Fibroblast of skin of right quadriceps (primary cell): ENCODE measurements at regions not wholly inside any gene's neighbourhood (a gene's known extent, or its start where the extent isn't known, plus 50 kb on each side); places are given as distances from the start of the nearest gene placed in this dataset.
"Not testable (repeated sequence)": the region's sequence is repeated elsewhere in the genome, so short reads cannot be mapped to it uniquely, and the experiment has no call there.

Experiments used
- DNase-seq: peaks from one replicate; pipeline ENCODE4 v3.0.0-alpha.2; 2013

DNA sequence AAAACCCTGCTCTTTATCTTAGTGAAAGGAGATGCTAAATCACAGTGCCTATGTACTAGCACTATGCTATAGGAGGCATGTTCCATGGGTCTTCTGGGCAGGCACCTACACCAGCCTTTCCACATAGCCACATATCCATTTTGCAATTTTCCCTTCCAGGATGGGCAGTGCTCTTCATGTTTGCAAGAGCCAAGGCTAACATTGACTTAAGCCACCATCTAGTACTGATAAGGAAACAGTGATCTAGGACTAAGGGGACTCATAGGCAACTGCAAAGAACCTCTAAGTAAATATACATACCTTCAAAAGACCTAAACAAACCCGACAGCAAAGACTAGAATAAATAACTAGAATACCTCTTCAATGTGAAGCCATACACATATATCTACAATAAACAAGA, 919.7 kb upstream of the GYPC start:
- DNase-seq = no peak

GRCh38 chr2:125745514-125745913, 910.4 kb upstream of the GYPC start:
- no peak for DNase-seq

DNA sequence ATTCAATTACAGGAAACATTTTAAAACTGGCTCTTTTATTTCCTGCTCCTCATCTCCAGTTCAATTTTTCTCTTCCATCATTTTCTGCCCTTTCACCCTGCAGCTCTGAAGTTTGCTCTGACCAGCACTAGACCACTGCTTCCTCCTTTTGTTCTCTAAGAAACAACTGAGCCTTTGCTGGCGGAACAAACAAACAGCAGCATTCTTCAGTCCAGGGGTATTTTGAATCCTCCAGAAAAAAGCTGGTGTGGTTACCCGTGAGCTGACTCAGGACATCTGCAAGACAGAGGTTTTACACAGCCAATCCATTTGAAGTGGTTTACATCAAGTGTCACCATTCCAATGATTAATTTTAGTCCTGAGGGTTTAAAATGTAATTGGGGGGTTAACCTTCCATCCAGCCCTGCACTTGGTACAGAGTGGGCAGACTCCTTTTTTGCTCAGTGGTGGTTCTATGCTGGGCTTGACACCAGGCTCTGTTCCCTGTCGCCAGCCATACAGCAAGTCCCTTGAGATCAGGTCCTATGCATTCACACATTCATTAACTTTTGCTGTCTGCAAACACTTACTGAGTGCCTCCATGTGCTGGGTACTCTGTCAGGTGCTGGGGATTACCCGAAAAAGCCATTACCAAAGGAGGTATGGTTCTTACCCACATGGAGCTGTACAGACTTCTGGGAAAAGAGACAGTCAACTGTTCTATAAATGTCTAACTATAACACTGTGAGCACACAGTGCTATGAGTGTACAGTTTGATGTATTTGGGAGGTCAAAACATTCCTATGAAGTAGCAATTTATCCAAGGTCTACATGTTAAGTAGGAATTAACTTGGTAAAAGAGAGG, 909.4 kb upstream of the GYPC start:
- no peak for DNase-seq

- no peak for DNase-seq
Measured at GRCh38 chr2:125747165-125747425, 908.9 kb upstream of the GYPC start.

DNA sequence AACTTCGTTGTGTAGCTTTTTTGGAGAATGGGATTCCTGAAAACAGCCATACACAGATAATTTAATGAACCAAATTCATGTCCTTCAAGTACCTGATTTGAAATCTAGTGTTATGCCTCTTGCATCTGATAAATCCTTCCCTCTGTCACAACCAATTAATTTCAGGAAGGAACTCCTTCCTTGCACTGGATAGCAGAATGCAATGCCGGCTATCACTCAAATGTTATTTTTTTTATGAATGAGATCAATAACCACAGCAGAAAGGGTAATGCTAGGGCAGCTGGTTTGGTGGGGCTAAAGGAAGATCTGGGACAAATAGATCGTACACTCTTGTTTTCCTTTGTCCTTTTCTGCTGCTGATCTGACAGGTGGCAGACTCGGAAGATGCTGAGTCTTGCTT, 899.5 kb upstream of the GYPC start:
- no peak for DNase-seq

DNA sequence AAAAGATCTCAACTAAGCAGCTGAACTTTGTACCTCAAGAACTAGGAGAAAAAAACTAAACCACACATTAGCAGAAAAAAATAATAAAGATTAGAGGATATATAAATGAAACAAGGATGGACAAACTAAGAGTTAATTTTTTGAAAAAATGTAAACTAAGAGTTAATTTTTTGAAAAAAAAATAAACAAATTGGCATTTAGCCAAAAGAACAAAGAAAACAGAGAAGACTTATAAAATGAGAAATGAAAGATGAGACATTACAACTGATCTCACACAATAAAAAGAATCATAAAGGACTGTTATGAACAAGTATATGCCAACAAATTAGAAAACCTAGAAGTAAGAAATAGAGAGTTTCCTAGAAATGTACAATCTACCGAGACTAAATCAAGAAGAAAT, 859.2 kb upstream of the GYPC start:
- no peak for DNase-seq

DNA sequence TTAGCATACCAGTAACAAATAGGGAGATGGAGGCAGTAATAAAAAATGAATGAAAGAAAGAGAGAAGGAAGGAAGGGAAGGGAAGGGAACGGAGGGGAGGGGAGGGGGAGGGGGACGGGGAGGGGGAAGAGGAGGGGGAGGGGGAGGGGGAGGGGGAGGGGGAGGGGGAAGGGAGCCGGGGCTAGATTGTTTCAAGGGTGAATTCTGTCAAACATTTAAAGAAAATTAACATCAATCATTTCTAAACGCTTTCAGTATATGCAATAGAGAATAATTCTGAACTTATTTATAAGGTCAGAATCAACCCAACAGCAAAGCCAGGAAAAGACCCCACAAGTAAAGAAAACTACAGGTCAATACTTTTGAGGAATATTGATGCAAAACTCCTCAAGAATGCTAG, 858.8 kb upstream of the GYPC start:
- no peak for DNase-seq

- DNase-seq = no peak
Measured at GRCh38 chr2:125822746-125823145, 833.2 kb upstream of the GYPC start.

GRCh38 chr2:125825781-125826180, 830.2 kb upstream of the GYPC start:
- DNase-seq = not testable (repeated sequence)

DNA sequence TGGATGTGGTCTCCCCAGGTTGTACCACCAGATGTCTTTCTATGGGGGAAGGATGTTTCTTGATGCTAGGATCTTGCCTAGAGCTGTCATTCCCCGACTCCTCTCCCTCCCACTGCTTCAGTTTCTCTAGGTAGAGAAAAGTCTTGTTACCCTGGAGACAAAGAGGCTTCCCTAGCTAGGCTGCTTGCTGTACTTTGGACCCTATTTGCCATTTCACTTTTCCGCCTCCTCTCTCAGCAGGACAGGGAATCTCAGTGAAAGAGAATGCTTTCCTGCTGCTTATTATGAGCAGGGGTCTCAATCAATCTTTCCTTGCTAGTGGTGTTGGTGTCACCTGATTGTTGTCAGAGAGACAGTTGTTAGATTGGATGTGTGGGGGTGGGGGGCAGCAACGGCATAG, 818.8 kb upstream of the GYPC start:
- no peak for DNase-seq

DNA sequence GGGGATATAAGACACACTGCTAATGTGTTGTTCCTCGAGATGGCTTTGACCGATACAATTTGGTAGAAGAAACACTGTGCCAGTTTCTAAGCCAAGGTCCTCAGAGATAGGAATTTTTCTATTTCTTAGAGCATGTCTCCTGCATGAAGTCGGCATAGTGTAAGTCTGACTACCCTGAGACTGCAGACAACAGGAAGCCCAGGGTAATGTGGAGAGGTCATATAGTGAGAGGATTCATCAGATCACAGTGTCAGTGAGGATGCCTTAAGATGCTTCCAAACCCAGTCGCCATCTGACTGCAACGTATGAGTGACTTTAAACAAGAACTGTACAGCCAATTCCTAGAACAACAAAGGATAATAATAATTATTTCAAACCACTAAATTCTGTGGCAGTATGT, 818.3 kb upstream of the GYPC start:
- DNase-seq = no peak

GRCh38 chr2:125839945-125840344, 816.0 kb upstream of the GYPC start:
- no peak for DNase-seq

DNA sequence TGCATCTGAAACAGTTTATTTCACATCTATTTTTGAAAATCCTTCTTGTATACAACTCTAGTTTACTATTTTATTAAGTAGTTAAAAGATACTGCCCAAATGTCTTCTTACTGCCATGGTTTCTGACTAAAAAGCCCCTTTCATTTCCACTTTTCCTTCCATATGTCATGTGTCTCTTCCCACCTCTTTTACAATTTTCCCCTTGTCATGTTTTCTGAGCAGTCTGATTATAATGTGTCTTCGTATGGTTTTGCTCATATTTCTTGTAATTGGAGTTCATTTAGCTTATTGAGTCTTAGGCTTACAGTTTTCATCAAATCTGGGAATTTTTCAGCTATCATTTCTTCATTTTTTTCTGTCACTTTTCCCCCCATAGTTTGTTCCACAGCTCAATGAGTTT, 813.9 kb upstream of the GYPC start:
- DNase-seq = no peak

DNA sequence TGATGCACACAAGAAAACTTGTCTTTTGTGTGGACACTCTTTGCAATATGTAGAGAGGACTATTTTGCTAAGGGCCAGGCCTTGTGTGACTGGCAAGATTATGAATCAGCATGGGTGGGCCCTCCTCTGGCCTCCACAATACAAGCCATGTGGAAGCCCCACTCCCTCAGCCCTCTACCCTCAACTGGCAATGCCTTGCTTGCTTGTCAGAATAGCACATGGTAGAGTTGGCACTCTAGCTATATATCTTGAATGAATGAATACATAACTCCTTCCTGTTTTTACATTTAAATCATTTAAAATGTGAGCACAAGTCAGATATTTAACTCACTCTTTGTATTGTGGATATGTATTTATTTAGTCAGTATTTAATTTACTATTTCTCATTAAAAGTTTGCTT, 805.4 kb upstream of the GYPC start:
- no peak for DNase-seq

DNA sequence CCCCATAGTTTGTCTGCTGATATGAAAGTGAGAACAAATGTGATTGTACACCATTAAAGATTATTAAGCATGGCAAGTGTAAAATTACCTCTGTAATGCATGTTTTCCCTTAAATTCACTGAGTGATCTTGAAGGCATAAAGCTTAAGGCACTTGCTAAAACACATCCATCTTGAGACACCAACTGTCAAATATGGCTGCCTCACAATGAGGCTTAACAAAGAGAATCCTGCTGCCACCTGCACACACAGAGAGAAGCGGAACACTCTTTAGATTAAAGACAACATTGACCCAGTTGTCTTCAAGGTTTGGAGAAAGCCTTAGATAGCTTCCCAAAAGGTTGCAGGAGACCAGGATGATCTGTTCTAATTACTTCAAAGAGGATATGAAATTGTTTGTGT, 803.6 kb upstream of the GYPC start:
- no peak for DNase-seq

GRCh38 chr2:125853626-125854025, 802.3 kb upstream of the GYPC start:
- no peak for DNase-seq

DNA sequence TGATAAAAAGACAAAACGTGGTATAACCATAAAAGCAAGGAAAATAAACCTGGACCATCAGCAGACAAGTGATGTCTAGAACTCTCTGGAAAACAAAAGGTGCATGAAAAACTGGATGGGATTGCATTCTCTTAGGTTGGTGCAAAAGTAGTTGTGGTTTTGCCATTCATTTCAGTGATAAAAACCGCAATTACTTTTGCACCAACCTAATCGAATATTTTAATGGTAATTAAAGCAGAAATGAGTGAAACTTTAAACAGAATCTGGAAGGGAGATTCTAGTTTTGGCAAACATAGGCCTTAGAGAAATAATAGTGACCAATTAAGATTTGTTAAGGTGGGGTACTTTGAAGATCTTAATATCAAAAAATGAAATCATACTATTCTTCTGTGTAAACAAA, 800.8 kb upstream of the GYPC start:
- no peak for DNase-seq

DNA sequence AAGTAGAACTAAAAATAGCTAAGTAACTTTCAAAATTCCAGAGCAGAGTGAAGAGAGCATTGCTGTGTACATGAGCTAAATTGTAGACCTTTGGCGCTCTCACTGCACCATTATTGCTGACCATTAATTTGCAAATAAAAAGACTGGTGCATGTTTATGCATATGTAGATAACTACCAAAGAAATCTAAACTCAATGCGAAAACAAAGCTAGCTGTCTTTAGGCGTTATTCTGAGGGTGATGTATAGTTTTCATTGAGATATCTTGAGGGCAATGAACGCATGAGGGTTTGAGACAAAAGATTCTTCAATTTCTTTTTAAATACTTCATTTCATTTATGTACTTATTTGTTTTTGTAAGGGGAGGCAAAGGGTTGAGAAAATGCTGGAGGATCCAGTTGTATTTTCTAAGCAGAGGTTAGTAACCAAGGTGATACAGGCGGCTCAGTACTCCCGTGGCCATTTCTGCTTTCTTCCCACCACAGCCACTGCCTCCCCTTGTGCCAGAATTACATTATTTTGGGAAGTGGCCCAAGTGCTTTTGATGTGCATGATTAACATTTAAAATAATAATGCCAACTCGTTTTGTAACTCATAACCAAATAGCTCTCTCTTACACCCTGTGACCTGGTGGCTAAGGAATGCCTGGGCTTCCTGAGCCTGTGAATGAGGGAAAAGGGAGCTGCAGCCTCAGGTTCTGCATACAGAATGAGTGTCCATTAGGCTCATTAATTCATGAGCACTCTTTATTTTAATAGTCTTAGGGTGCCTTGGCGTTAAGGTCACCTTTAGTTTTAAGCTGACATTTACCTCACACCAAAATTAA, 797.8 kb upstream of the GYPC start:
- no peak for DNase-seq

- no peak for DNase-seq
Measured at GRCh38 chr2:125861461-125861860, 794.5 kb upstream of the GYPC start.

- no peak for DNase-seq
Measured at GRCh38 chr2:125867908-125868307, 788.0 kb upstream of the GYPC start.

GRCh38 chr2:125870264-125870663, 785.7 kb upstream of the GYPC start:
- DNase-seq = no peak

DNA sequence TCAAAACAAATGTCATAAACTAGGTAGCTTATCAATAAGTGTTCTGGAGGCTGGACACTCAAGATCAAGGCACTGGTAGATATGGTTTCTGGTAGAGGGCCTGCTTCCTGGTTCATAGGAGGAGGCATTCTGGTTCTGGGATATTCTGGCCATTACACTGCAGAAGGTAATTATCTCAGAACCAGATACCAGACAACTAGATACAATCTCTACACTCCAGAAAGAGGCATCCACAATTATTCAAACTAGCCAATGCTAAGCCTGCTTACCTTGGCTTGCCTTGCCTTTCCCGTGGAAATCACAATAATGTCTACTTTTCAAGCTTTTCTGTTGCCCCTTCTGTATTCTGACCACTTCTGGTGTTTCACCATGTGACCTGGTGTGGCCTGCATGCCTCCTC, 785.2 kb upstream of the GYPC start:
- DNase-seq = no peak

DNA sequence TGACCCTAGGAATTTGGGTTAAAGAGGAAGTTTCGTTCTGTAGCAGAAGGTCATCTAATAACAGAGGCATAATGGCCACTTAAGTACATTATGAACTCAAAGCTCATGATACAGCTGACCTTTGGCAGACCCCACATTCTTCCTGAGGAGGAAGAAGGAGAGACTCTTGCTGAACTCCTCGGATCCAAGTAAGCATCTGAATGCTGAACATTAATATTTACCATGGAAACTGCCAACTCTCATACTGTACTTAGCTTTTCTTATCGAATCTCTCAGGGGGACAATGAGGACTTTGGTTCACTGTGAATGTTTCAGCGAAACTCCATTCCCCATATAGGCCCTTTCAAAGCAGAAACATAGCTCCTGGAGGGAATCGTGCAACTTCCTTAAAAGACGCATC, 781.4 kb upstream of the GYPC start:
- DNase-seq = no peak

DNA sequence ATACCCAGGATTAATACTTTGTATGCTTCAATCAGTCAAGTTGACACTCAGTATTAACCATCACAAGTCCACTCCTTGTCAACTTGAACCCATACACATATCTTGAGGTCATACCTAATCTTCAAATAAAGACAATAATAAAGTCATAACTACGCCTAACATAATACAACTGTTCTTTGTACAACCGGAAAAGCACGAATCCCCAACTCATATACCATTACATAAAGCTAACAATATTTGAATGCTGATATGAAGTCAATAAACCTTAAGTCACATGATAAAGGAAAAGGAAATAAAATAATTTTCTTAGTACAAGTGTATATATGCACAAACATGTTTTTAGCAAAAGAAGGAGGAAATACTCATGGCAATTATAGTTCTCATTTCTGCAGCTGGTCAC, 770.6 kb upstream of the GYPC start:
- DNase-seq = no peak

DNA sequence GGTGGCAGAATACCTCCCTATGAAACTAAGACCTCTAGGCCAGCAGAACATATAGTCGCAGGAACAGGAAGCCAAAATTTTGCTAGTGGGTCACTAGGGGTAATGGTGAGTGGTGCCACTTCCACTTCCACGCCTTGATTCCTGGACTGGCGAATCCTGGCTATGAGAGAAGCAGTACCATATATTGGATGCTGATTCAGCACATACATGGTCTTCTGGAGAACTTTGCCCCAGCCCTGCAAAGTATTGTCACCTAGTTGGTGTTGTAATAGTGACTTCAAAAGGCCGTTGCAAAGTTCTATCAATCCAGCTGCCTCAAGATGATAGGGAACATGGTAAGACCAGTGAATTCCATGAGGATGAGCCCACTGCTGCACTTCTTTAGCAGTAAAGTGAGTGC, 769.8 kb upstream of the GYPC start:
- DNase-seq = no peak
